LoVo (cell line): ENCODE measurements at regions not wholly inside any gene's neighbourhood (a gene's known extent, or its start where the extent isn't known, plus 50 kb on each side); places are given as distances from the start of the nearest gene placed in this dataset.
A peak's percentile ranks its signal among the peaks of the same experiment; 100 is the strongest.

Experiments
- DNase-seq: peaks from one replicate; pipeline ENCODE4 v3.0.0-alpha.2; 2016; ENCODE audit warnings: low spot score

- no peak for DNase-seq
Measured at GRCh38 chr3:156620901-156621300, 53.5 kb upstream of the TIPARP start.

- DNase-seq, result no peak
Measured at GRCh38 chr3:156620260-156620659, 54.1 kb upstream of the TIPARP start.

GRCh38 chr3:156619376-156619775 is 55.0 kb upstream of the TIPARP start:
- DNase-seq, result no peak

GRCh38 chr3:156617781-156618180 is 56.6 kb upstream of the TIPARP start:
- DNase-seq, result no peak

GRCh38 chr3:156617145-156617544 is 57.2 kb upstream of the TIPARP start:
- DNase-seq, result no peak

- DNase-seq, result no peak
Measured at GRCh38 chr3:156615592-156616173, 58.7 kb upstream of the TIPARP start.

- no peak for DNase-seq
Measured at GRCh38 chr3:156614642-156615511, 59.5 kb upstream of the TIPARP start.

GRCh38 chr3:156612903-156613302 is 58.0 kb upstream of the SSR3 start:
- no peak for DNase-seq

- DNase-seq, result no peak
Measured at GRCh38 chr3:156611870-156612494, 57.1 kb upstream of the SSR3 start.

- DNase-seq, result no peak
Measured at GRCh38 chr3:156610154-156610553, 55.2 kb upstream of the SSR3 start.

- no peak for DNase-seq
Measured at GRCh38 chr3:156609546-156609945, 54.6 kb upstream of the SSR3 start.

GRCh38 chr3:156608601-156609514 is 53.9 kb upstream of the SSR3 start:
- DNase-seq, result no peak

GRCh38 chr3:156606729-156607128 is 51.8 kb upstream of the SSR3 start:
- peak; percentile 12 for DNase-seq

GRCh38 chr3:156605686-156606605 is 51.0 kb upstream of the SSR3 start:
- DNase-seq, result peak; percentile 74

GRCh38 chr3:156604642-156605144 is 49.8 kb upstream of the SSR3 start:
- no peak for DNase-seq
